Left ventricle myocardium inferior (tissue), 1 donor: ENCODE measurements at regions not wholly inside any gene's neighbourhood (a gene's known extent, or its start where the extent isn't known, plus 50 kb on each side); places are given as distances from the start of the nearest gene placed in this dataset.

Experiments
- DNase-seq: peaks from one replicate; pipeline ENCODE4 v3.0.0-alpha.2; 2020
- H3K27ac ChIP-seq: fragments of 200-600 bp; replicated peaks from 2 replicates; pipeline ENCODE4 v1.8.0; 2021
- H3K27me3 ChIP-seq: fragments of 200-600 bp; 2 replicates; pipeline ENCODE4 v1.8.0; 2021; ENCODE audit warnings: low read depth
- H3K36me3 ChIP-seq: fragments of 200-600 bp; 2 replicates; pipeline ENCODE4 v1.8.0; 2021
- H3K4me1 ChIP-seq: fragments of 200-600 bp; 2 replicates; pipeline ENCODE4 v1.8.0; 2021
- H3K4me3 ChIP-seq: fragments of 200-600 bp; 2 replicates; pipeline ENCODE4 v1.8.0; 2021; ENCODE audit warnings: mild to moderate bottlenecking, moderate library complexity
- H3K9me3 ChIP-seq: fragments of 200-600 bp; replicated peaks from 2 replicates; pipeline ENCODE4 v1.8.0; 2021
- intact Hi-C: fragments of 100-400 bp; cut with micrococcal nuclease; formaldehyde crosslinking; loops from one replicate; pipeline ENCODE4 v1.11.0; 2022
- TF ChIP-seq, protein P1 (sequence below): fragments of 200-600 bp; IDR thresholded peaks from 2 replicates; pipeline ENCODE4 v1.8.0; 2021; ENCODE audit warnings: antibody characterized with exemption, mild to moderate bottlenecking, borderline replicate concordance
- donor health status: DM: no; HTN: yes; CAD: no; lungs with severe emphysema.

DNA sequence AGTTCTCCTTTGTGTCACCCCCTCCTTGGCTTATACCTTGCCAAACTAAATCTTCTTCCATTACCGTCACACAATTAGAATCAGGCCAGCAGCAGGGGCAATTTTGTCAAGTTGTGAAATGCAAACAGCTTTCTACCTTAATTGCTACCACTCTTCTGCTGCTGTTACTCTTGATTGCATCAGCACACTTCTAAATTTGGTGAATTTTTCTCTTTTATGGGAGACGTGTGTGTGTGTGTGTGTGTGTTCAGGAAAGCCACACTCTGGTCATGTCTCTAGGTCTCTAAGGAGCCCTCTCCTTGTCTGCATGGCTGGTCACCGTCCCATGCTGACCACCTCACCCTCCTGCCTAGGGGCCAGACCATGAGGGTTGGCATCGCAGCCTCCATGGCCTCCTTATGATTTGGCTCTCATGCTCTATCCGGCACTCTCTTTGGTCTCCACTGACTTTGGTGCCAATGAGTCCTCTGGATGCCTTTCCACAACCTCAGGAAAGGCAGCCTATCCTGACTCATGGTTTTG, 87.7 kb downstream of the GATA6 start:
- Histone ChIP-seq H3K27ac (no peak overlapping the region), H3K9me3 (peaks cover 4% of the 10 kb centered on the region), H3K36me3 (peaks cover 13% of the 10 kb centered on the region), H3K4me1 (peaks cover 35% of the 10 kb centered on the region), H3K27me3 (no peaks in the 10 kb centered on the region), H3K4me3 (no peak overlapping the region)
- DNase-seq, result no peak
- TF ChIP-seq, protein P1, sequence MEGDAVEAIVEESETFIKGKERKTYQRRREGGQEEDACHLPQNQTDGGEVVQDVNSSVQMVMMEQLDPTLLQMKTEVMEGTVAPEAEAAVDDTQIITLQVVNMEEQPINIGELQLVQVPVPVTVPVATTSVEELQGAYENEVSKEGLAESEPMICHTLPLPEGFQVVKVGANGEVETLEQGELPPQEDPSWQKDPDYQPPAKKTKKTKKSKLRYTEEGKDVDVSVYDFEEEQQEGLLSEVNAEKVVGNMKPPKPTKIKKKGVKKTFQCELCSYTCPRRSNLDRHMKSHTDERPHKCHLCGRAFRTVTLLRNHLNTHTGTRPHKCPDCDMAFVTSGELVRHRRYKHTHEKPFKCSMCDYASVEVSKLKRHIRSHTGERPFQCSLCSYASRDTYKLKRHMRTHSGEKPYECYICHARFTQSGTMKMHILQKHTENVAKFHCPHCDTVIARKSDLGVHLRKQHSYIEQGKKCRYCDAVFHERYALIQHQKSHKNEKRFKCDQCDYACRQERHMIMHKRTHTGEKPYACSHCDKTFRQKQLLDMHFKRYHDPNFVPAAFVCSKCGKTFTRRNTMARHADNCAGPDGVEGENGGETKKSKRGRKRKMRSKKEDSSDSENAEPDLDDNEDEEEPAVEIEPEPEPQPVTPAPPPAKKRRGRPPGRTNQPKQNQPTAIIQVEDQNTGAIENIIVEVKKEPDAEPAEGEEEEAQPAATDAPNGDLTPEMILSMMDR, result no peak
- intact Hi-C loops, result no loop called here

DNA sequence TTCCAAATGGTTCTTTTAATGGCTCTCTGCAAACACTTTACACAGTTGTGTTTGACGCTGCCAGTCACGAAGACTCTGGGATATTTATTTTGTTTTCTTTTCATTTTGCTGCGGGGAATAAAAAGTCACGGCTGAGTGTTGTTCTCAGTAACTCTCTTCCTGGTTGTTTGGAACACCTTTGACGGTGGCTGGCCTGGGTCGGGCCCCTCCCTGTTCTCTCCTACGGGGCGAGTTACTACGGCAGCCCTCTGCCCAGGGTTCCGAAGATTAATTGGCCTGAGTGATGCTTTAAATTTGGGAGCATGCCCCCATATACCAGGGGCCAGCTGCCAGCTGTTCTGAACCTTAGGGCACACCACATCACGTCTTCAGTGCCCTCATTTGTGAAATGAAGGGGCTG, 84.7 kb downstream of the GATA6 start:
- DNase-seq, result no peak
- intact Hi-C loops, result no loop called here
- no peaks in the 10 kb centered on the region for H3K27me3 ChIP-seq
- H3K27ac ChIP-seq, result peak overlapping the region; percentile 61
- no peaks in the 10 kb centered on the region for H3K9me3 ChIP-seq
- peaks cover 39% of the 10 kb centered on the region for H3K4me1 ChIP-seq
- H3K36me3 ChIP-seq, result no peaks in the 10 kb centered on the region
- H3K4me3 ChIP-seq, result no peak overlapping the region
- TF ChIP-seq, protein P1, result no peak

DNA sequence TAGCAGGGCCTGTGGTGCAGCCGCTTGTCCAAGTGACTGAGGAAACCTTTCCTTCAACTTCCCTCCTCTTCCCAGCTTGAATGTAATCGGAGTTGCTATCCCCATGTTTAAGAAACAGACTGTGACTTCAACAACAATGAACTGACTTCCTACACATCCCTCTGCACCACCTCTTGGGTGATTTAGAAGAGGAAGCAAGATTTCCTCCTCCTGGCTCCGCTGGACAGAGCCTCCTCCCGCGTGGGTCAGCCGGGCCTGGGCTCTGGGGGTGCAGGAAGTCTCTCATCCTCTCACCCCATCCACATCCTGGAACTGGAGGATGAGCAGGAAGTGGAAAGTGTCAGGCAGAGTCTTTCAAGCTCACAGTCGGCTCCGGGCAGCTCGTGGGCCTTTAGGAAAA, 84.3 kb downstream of the GATA6 start:
- TF ChIP-seq, protein P1, result no peak
- Histone ChIP-seq H3K9me3 (no peaks in the 10 kb centered on the region), H3K36me3 (no peaks in the 10 kb centered on the region), H3K4me1 (peaks cover 35% of the 10 kb centered on the region), H3K4me3 (no peak overlapping the region), H3K27me3 (no peaks in the 10 kb centered on the region), H3K27ac (peak overlapping the region; percentile 61)
- intact Hi-C loops, result no loop called here
- DNase-seq, result no peak

DNA sequence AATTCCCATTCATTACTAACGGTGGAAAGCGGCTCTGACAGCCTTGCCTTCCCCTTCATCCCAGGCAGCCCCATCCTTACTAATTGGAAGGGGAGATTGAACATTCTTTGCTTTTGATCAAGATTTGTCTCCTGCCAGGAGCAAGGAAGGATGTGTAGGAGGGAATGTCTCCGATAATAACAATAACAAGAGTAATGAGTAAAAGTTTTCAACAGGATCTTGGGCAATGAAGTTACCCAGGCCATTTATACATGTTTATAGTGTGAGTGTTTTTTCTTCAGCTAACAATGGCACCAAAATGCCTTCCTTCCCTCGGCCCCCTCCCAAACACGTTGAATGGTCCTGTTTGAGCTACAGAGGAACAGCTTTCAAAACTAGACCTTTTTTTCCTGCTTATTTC, 83.8 kb downstream of the GATA6 start:
- no peaks in the 10 kb centered on the region for H3K9me3 ChIP-seq
- H3K36me3 ChIP-seq, result no peaks in the 10 kb centered on the region
- no peak overlapping the region for H3K4me3 ChIP-seq
- TF ChIP-seq, protein P1, result no peak
- no peak for DNase-seq
- intact Hi-C loops, result no loop called here
- H3K4me1 ChIP-seq, result peaks cover 34% of the 10 kb centered on the region
- H3K27me3 ChIP-seq, result no peaks in the 10 kb centered on the region
- peak overlapping the region; percentile 61 for H3K27ac ChIP-seq
